Fibroblast of lung (primary cell): ENCODE measurements at regions not wholly inside any gene's neighbourhood (a gene's known extent, or its start where the extent isn't known, plus 50 kb on each side); places are given as distances from the start of the nearest gene placed in this dataset.

Experiments used
- CTCF ChIP-seq, 2 donors: IDR thresholded peaks in 1 of 2; conservative IDR thresholded peaks in 1 of 2; 1 replicate in 1 of 2; 2 replicates in 1 of 2; pipeline ENCODE4 v1.5.1; 2011 to 2012; ENCODE audit warnings: low read length in 2 of 2, control low read depth in 1 of 2, inconsistent platforms in 1 of 2, low read depth in 1 of 2, mild to moderate bottlenecking in 1 of 2
- EZH2 ChIP-seq: IDR thresholded peaks from 2 replicates; pipeline ENCODE4 v1.5.1; 2012; ENCODE audit warnings: low read length, control low read depth, mild to moderate bottlenecking; ENCODE audit errors: missing control alignments

GRCh38 chr16:75781683-75782343, 55.5 kb upstream of the CPHXL start:
- TF ChIP-seq CTCF (conservative IDR thresholded peaks at IDR 0.05 in 1 of 2, IDR thresholded peaks at IDR 0.05 in 1 of 2; ENCODE audit: low read depth in 1 of 2, low read length in 2 of 2) = no peak
- TF ChIP-seq EZH2 = no peak
